KOPT-K1 (cell line): ENCODE measurements at regions not wholly inside any gene's neighbourhood (a gene's known extent, or its start where the extent isn't known, plus 50 kb on each side); places are given as distances from the start of the nearest gene placed in this dataset.

ENCODE experiments used
- H3K27ac ChIP-seq: fragments of 200-600 bp; sonication (generic); 2 replicates; pipeline ENCODE4 v1.5.1; 2016; ENCODE audit warnings: antibody characterized with exemption, mild to moderate bottlenecking, low read depth, low read length; ENCODE audit not compliant: poor library complexity, severe bottlenecking
- H3K36me3 ChIP-seq: fragments of 200-600 bp; sonication (generic); 2 replicates; pipeline ENCODE4 v1.5.1; 2017; ENCODE audit warnings: antibody characterized with exemption, mild to moderate bottlenecking, low read length, moderate library complexity; ENCODE audit not compliant: insufficient read depth
- H3K9me3 ChIP-seq: fragments of 200-600 bp; sonication (generic); 2 replicates; pipeline ENCODE4 v1.5.1; 2017; ENCODE audit warnings: antibody characterized with exemption, low read length, mild to moderate bottlenecking; ENCODE audit not compliant: insufficient read depth, poor library complexity, severe bottlenecking

GRCh38 chr16:73233846-73234424, 186.0 kb upstream of the ZFHX3 start:
- no peaks in the 10 kb centered on the region for H3K36me3 ChIP-seq
- no peaks in the 10 kb centered on the region for H3K9me3 ChIP-seq
- H3K27ac ChIP-seq = no peak overlapping the region

- Histone ChIP-seq H3K9me3 (no peaks in the 10 kb centered on the region), H3K27ac (no peak overlapping the region), H3K36me3 (no peaks in the 10 kb centered on the region)
Measured at GRCh38 chr16:73233329-73233765, 185.4 kb upstream of the ZFHX3 start.

- H3K36me3 ChIP-seq = no peaks in the 10 kb centered on the region
- H3K9me3 ChIP-seq = no peaks in the 10 kb centered on the region
- H3K27ac ChIP-seq = no peak overlapping the region
Measured at GRCh38 chr16:73232555-73233328, 184.8 kb upstream of the ZFHX3 start.

- Histone ChIP-seq H3K27ac (no peak overlapping the region), H3K9me3 (no peaks in the 10 kb centered on the region), H3K36me3 (no peaks in the 10 kb centered on the region)
Measured at GRCh38 chr16:73231944-73232554, 184.1 kb upstream of the ZFHX3 start.

GRCh38 chr16:73231379-73231778, 183.5 kb upstream of the ZFHX3 start:
- no peaks in the 10 kb centered on the region for H3K36me3 ChIP-seq
- no peaks in the 10 kb centered on the region for H3K9me3 ChIP-seq
- no peak overlapping the region for H3K27ac ChIP-seq

- H3K27ac ChIP-seq = no peak overlapping the region
- no peaks in the 10 kb centered on the region for H3K36me3 ChIP-seq
- H3K9me3 ChIP-seq = no peaks in the 10 kb centered on the region
Measured at GRCh38 chr16:73230651-73231050, 182.7 kb upstream of the ZFHX3 start.

- H3K36me3 ChIP-seq = no peaks in the 10 kb centered on the region
- H3K27ac ChIP-seq = no peak overlapping the region
- no peaks in the 10 kb centered on the region for H3K9me3 ChIP-seq
Measured at GRCh38 chr16:73228649-73229048, 180.7 kb upstream of the ZFHX3 start.

- H3K9me3 ChIP-seq = no peaks in the 10 kb centered on the region
- no peaks in the 10 kb centered on the region for H3K36me3 ChIP-seq
- H3K27ac ChIP-seq = no peak overlapping the region
Measured at GRCh38 chr16:73226675-73227074, 178.7 kb upstream of the ZFHX3 start.

- Histone ChIP-seq H3K27ac (no peak overlapping the region), H3K36me3 (no peaks in the 10 kb centered on the region), H3K9me3 (no peaks in the 10 kb centered on the region)
Measured at GRCh38 chr16:73225983-73226382, 178.1 kb upstream of the ZFHX3 start.

GRCh38 chr16:73220836-73221235, 172.9 kb upstream of the ZFHX3 start:
- Histone ChIP-seq H3K27ac (no peak overlapping the region), H3K36me3 (no peaks in the 10 kb centered on the region), H3K9me3 (peaks cover 5% of the 10 kb centered on the region)

- Histone ChIP-seq H3K9me3 (peaks cover 9% of the 10 kb centered on the region), H3K36me3 (no peaks in the 10 kb centered on the region), H3K27ac (no peak overlapping the region)
Measured at GRCh38 chr16:73219176-73219575, 171.2 kb upstream of the ZFHX3 start.

- H3K9me3 ChIP-seq = peaks cover 9% of the 10 kb centered on the region
- H3K36me3 ChIP-seq = no peaks in the 10 kb centered on the region
- no peak overlapping the region for H3K27ac ChIP-seq
Measured at GRCh38 chr16:73217654-73218053, 169.7 kb upstream of the ZFHX3 start.

GRCh38 chr16:73216932-73217331, 169.0 kb upstream of the ZFHX3 start:
- Histone ChIP-seq H3K36me3 (no peaks in the 10 kb centered on the region), H3K9me3 (peaks cover 9% of the 10 kb centered on the region)

GRCh38 chr16:73215678-73216377, 167.9 kb upstream of the ZFHX3 start:
- Histone ChIP-seq H3K36me3 (no peaks in the 10 kb centered on the region), H3K9me3 (peaks cover 9% of the 10 kb centered on the region), H3K27ac (no peak overlapping the region)

More at GRCh38 chr16:73216932-73217331, 169.0 kb upstream of the ZFHX3 start:
- H3K27ac ChIP-seq = no peak overlapping the region
